Kidney (tissue), 13 donors: ENCODE measurements at regions not wholly inside any gene's neighbourhood (a gene's known extent, or its start where the extent isn't known, plus 50 kb on each side); places are given as distances from the start of the nearest gene placed in this dataset.
"Not testable (repeated sequence)": the region's sequence is repeated elsewhere in the genome, so short reads cannot be mapped to it uniquely, and the experiment has no call there.

Source experiments
- DNase-seq, 5 donors: peaks; one replicate each; pipeline ENCODE4 v3.0.0-alpha.2; 2013 to 2020
- FAIRE-seq: peaks from 2 replicates; lab custom pipeline; 2012; peaks lifted over from hg19 to GRCh38; lab: Jason Lieb, UNC
- H3K27ac ChIP-seq, 2 donors: one replicate each; pipeline ENCODE4 v1.7.0; 2013; ENCODE audit warnings: low read depth in 2 of 2, low read length in 2 of 2, inconsistent platforms in 1 of 2
- H3K27me3 ChIP-seq: one replicate; pipeline ENCODE4 v1.7.1; 2013; ENCODE audit warnings: low read length, inconsistent platforms; ENCODE audit not compliant: control insufficient read depth, insufficient read depth
- H3K36me3 ChIP-seq, 3 donors: one replicate each; pipeline versions ENCODE4 v1.7.0 to v1.7.1; 2013; ENCODE audit warnings: low read length in 3 of 3, control low read depth in 1 of 3, inconsistent platforms in 1 of 3; ENCODE audit not compliant: insufficient read depth in 3 of 3, control insufficient read depth in 2 of 3
- H3K4me1 ChIP-seq, 3 donors: one replicate each; pipeline versions ENCODE4 v1.7.0 to v1.7.1; 2013; ENCODE audit warnings: low read length in 3 of 3, inconsistent platforms in 1 of 3, low read depth in 1 of 3; ENCODE audit not compliant: control insufficient read depth in 2 of 3, insufficient read depth in 2 of 3
- H3K4me3 ChIP-seq, 3 donors: one replicate each; pipeline versions ENCODE4 v1.7.0 to v1.8.1; 2013; ENCODE audit warnings: low read length in 3 of 3, control low read depth in 1 of 3, inconsistent platforms in 1 of 3
- H3K9ac ChIP-seq, 3 donors: one replicate each; pipeline versions ENCODE4 v1.7.0 to v1.7.1; 2013; ENCODE audit warnings: low read length in 3 of 3, control low read depth in 1 of 3, inconsistent platforms in 1 of 3
- H3K9me3 ChIP-seq, 3 donors: one replicate each; pipeline versions ENCODE4 v1.7.0 to v1.7.1; 2013; ENCODE audit warnings: low read length in 3 of 3, control low read depth in 1 of 3, inconsistent platforms in 1 of 3; ENCODE audit not compliant: control insufficient read depth in 2 of 3, insufficient read depth in 1 of 3
- intact Hi-C: fragments of 100-400 bp; cut with DNase I; formaldehyde crosslinking; loops from one replicate; pipeline ENCODE4 v1.11.1; 2022
- TF ChIP-seq, protein P1 (sequence below): IDR thresholded peaks from 3 replicates; pipeline ENCODE4 v1.5.1; 2012; ENCODE audit warnings: mild to moderate bottlenecking, moderate library complexity, borderline replicate concordance; ENCODE audit not compliant: insufficient read depth; ENCODE audit errors: extremely low read depth
- donor health status: control.
- donor health status: control.
- donor health status: control.
- donor health status: control.
- donor health status: control.
- donor health status: DM: yes; HTN: yes; CAD: no.
- donor health status: Normal renal cell carcinoma (clear cell type).

DNA sequence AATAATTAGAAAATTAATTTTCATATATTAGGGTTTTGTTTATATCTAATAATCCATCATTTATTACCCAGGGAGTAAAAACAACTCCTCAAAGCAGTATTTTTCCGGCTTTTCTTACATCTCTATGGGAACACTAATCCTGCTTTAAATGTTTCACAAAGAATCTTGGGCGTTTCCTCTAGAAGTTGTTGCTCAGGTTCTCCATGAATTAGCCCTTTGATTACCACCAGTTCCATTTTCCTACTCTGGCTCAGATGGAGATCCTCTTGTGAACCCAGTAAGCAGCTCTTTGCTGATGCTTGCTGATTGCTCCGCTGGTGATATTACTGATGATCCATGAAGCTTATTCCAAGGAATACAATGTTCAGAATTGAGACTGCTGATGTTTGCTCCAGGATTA, 78.5 kb upstream of the PKP2 start:
- FAIRE-seq (no peak), DNase-seq (no peak)
- Histone ChIP-seq H3K36me3 (no peaks in the 10 kb centered on the region), H3K9me3 (no peaks in the 10 kb centered on the region), H3K9ac (no peak overlapping the region), H3K4me3 (no peak overlapping the region), H3K27ac (no peak overlapping the region), H3K27me3 (no peaks in the 10 kb centered on the region), H3K4me1 (no peaks in the 10 kb centered on the region)
- TF ChIP-seq, protein P1, sequence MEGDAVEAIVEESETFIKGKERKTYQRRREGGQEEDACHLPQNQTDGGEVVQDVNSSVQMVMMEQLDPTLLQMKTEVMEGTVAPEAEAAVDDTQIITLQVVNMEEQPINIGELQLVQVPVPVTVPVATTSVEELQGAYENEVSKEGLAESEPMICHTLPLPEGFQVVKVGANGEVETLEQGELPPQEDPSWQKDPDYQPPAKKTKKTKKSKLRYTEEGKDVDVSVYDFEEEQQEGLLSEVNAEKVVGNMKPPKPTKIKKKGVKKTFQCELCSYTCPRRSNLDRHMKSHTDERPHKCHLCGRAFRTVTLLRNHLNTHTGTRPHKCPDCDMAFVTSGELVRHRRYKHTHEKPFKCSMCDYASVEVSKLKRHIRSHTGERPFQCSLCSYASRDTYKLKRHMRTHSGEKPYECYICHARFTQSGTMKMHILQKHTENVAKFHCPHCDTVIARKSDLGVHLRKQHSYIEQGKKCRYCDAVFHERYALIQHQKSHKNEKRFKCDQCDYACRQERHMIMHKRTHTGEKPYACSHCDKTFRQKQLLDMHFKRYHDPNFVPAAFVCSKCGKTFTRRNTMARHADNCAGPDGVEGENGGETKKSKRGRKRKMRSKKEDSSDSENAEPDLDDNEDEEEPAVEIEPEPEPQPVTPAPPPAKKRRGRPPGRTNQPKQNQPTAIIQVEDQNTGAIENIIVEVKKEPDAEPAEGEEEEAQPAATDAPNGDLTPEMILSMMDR, result no peak
- intact Hi-C loops, result no loop called here

DNA sequence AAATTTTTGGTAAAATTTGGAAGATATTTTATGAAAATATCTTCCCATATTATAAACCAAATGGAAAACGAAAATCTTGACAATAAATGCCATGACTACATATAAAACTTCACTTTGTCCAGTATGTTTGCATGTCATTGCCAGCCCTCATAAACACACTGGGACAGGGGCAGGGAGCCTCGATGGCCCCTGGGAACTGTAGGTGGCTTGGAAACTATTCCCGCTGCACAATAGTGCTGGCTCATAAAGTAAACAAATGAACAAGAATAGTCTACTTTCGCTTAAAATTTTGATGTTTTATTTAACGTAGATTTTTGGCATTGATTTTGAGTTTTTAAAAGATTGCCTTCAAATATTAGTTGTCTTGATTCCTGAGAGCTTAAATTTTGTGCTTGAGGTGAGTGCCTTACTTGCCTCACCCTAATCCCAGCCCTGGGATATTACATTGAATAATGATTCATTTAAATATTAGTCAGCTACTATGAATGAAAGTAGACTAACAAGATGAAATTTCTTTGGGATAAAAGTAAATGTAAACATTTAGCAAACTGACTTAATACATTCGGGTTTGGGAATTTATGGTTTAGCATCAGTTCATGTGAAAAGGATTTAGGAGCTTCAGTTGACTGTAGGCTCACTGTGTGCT, 74.0 kb upstream of the PKP2 start:
- H3K27me3 ChIP-seq, result no peaks in the 10 kb centered on the region
- H3K9me3 ChIP-seq, result no peaks in the 10 kb centered on the region
- no peaks in the 10 kb centered on the region for H3K36me3 ChIP-seq
- H3K27ac ChIP-seq, result no peak overlapping the region
- H3K4me3 ChIP-seq, result no peak overlapping the region
- intact Hi-C loops, result no loop called here
- DNase-seq (no peak), FAIRE-seq (no peak)
- TF ChIP-seq, protein P1, result no peak
- H3K4me1 ChIP-seq, result no peaks in the 10 kb centered on the region
- no peak overlapping the region for H3K9ac ChIP-seq

DNA sequence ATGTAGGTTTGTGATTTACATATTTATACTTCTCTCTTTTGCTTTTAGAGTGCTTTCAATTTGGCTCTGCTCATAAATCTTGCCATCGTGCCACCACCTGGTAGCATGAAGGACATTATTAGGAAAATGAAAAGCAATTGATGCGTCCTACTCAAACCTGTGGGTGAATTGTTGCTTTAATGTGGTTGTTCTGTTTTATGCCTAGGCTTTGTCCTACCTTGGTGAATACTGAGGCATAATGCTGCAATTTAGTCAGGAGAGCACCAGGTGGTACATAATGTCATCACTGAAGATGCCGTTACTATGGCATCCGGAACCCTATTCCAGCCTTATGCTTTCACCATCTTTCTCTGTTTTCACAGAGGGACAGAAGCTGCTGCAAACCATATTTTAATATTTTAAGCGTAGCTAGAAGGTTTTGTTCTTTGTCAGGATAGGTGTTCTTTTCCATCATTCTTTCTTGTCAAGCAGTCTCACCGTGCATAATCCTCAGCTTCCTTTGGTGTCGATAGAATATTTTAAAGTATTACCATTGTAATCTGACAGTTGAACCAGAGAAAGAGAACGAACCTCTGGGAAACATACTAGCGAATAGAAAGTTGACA, 68.5 kb upstream of the PKP2 start:
- Histone ChIP-seq H3K27me3 (no peaks in the 10 kb centered on the region), H3K27ac (no peak overlapping the region), H3K9ac (no peak overlapping the region), H3K4me3 (no peak overlapping the region), H3K9me3 (no peaks in the 10 kb centered on the region), H3K4me1 (no peaks in the 10 kb centered on the region), H3K36me3 (no peaks in the 10 kb centered on the region)
- no peak for FAIRE-seq
- no peak for DNase-seq
- TF ChIP-seq, protein P1, result no peak
- intact Hi-C loops, result no loop called here

DNA sequence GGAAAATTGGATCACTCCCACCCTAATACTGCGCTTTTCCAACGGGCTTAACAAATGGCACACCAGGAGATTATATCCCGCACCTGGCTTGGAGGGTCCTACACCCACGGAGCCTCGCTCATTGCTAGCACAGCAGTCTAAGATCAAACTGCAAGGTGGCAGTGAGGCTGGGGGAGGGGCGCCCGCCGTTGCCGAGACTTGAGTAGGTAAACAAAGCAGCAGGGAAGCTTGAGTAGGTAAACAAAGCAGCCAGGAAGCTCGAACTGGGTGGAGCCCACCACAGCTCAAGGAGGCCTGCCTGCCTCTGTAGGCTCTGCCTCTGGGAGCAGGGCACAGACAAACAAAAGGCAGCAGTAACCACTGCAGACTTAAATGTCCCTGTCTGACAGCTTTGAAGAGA, 59.8 kb upstream of the PKP2 start:
- H3K36me3 ChIP-seq, FAIRE-seq, H3K9me3 ChIP-seq, H3K27me3 ChIP-seq, H3K27ac ChIP-seq, DNase-seq, H3K4me1 ChIP-seq, intact Hi-C loops, H3K9ac ChIP-seq, H3K4me3 ChIP-seq: not testable (repeated sequence)
